Endothelial cell of umbilical vein (primary cell): ENCODE measurements at regions not wholly inside any gene's neighbourhood (a gene's known extent, or its start where the extent isn't known, plus 50 kb on each side); places are given as distances from the start of the nearest gene placed in this dataset.

Experiments used
- BruUV-seq: library from RNA; stranded (reverse); fragments of 400-500 nt; replicated peaks from 2 replicates; lab custom pipeline; 2021; lab: Mats Ljungman, UMichigan
- CTCF ChIA-PET: fragments of 300-600, 350-600 bp; sonication (Branson Sonifier 250); formaldehyde crosslinking; loops from one replicate; lab custom pipeline; 2021; ENCODE audit warnings: antibody characterized with exemption, inconsistent platforms; lab: Charles Lee
- POLR2A ChIA-PET: fragments of 300-600, 350-600 bp; sonication (Branson Sonifier 250); formaldehyde crosslinking; loops from one replicate; lab custom pipeline; 2021; ENCODE audit warnings: antibody characterized with exemption, inconsistent platforms; lab: Charles Lee
- DNase-seq: peaks from one replicate; pipeline ENCODE4 v3.0.0-alpha.2; 2011; ENCODE audit warnings: low read depth, low spot score
- FAIRE-seq: peaks from 2 replicates; lab custom pipeline; 2011; peaks lifted over from hg19 to GRCh38; lab: Jason Lieb, UNC
- H2AFZ ChIP-seq: 2 replicates; pipeline ENCODE4 v1.6.0; 2012; ENCODE audit warnings: low read depth, low read length, control low read depth, inconsistent platforms
- H3K27ac ChIP-seq: 2 replicates; pipeline ENCODE4 v1.5.1; 2011; ENCODE audit warnings: low read depth, mild to moderate bottlenecking, control low read depth, low read length, moderate library complexity; ENCODE audit not compliant: insufficient read depth
- H3K27me3 ChIP-seq, 2 experiments: 2 replicates each; pipeline versions ENCODE4 v1.6.0 to v1.6.1; 2011; ENCODE audit warnings: low read length in 2 of 2, mixed read lengths in 1 of 2; ENCODE audit not compliant: control insufficient read depth in 2 of 2, insufficient read depth in 2 of 2
- H3K36me3 ChIP-seq, 2 experiments: 2 replicates in 1 of 2; 3 replicates in 1 of 2; pipeline ENCODE4 v1.5.1; 2011; ENCODE audit warnings: low read length in 2 of 2, mild to moderate bottlenecking in 1 of 2, moderate library complexity in 1 of 2; ENCODE audit not compliant: control insufficient read depth in 2 of 2, insufficient read depth in 2 of 2; ENCODE audit errors: extremely low read depth in 1 of 2
- H3K4me1 ChIP-seq: 3 replicates; pipeline ENCODE4 v1.5.1; 2011; ENCODE audit warnings: mild to moderate bottlenecking, low read length; ENCODE audit not compliant: control insufficient read depth, insufficient read depth; ENCODE audit errors: extremely low read depth
- H3K4me2 ChIP-seq: 2 replicates; pipeline ENCODE4 v1.6.1; 2011; ENCODE audit warnings: low read length, control low read depth, mixed read lengths; ENCODE audit not compliant: insufficient read depth
- H3K4me3 ChIP-seq, 3 experiments: fragments of 200-600 bp in 1 of 3; sonication (generic), shearing (Covaris generic) in 1 of 3; replicated peaks in 1 of 3; 2 replicates each; pipeline ENCODE4 v1.5.1; 2011 to 2016; ENCODE audit warnings: control low read depth in 3 of 3, low read length in 3 of 3, mild to moderate bottlenecking in 2 of 3, inconsistent platforms in 1 of 3, low read depth in 1 of 3, moderate library complexity in 1 of 3; ENCODE audit not compliant: insufficient read depth in 1 of 3
- H3K79me2 ChIP-seq: 2 replicates; pipeline ENCODE4 v1.6.0; 2012; ENCODE audit warnings: low read length, inconsistent platforms; ENCODE audit not compliant: control insufficient read depth, insufficient read depth
- H3K9ac ChIP-seq: replicated peaks from 2 replicates; pipeline ENCODE3; 2011; ENCODE audit warnings: low read length, control low read depth; ENCODE audit not compliant: insufficient read depth; ENCODE audit errors: extremely low read depth
- H3K9me1 ChIP-seq: replicated peaks from 3 replicates; pipeline ENCODE4 v1.6.0; 2011; ENCODE audit warnings: mild to moderate bottlenecking, low read length; ENCODE audit not compliant: control insufficient read depth, insufficient read depth; ENCODE audit errors: extremely low read depth
- H3K9me3 ChIP-seq: replicated peaks from 2 replicates; pipeline ENCODE4 v1.5.1; 2012; ENCODE audit warnings: low read length, inconsistent platforms; ENCODE audit not compliant: control insufficient read depth, insufficient read depth
- H4K20me1 ChIP-seq: replicated peaks from 2 replicates; pipeline ENCODE3; 2011; ENCODE audit warnings: mild to moderate bottlenecking, low read length; ENCODE audit not compliant: control insufficient read depth, insufficient read depth; ENCODE audit errors: extremely low read depth
- CTCF ChIP-seq, 2 donors: IDR thresholded peaks; 1 replicate in 1 of 2; 2 replicates in 1 of 2; pipeline ENCODE4 v1.5.1; 2011; ENCODE audit warnings: low read length in 2 of 2, mild to moderate bottlenecking in 2 of 2, moderate library complexity in 2 of 2, control low read depth in 1 of 2, inconsistent platforms in 1 of 2, low read depth in 1 of 2; ENCODE audit not compliant: insufficient read depth in 1 of 2; ENCODE audit errors: extremely low read depth in 1 of 2
- EZH2 ChIP-seq: IDR thresholded peaks from 2 replicates; pipeline ENCODE4 v1.6.1; 2012; ENCODE audit warnings: borderline replicate concordance, low read depth, mild to moderate bottlenecking, moderate library complexity, low read length, inconsistent platforms; ENCODE audit not compliant: severe bottlenecking
- FOS ChIP-seq: IDR thresholded peaks from 2 replicates; pipeline ENCODE4 v1.6.1; 2011; ENCODE audit warnings: mild to moderate bottlenecking, low read length, moderate library complexity, borderline replicate concordance; ENCODE audit not compliant: insufficient read depth
- GATA2 ChIP-seq: IDR thresholded peaks from 2 replicates; pipeline ENCODE4 v1.7.0; 2011; ENCODE audit warnings: low read depth, mild to moderate bottlenecking, moderate library complexity, mixed read lengths, low read length; ENCODE audit not compliant: insufficient read length, insufficient read depth
- JUN ChIP-seq: IDR thresholded peaks from 2 replicates; pipeline ENCODE4 v1.6.1; 2011; ENCODE audit warnings: borderline replicate concordance, low read depth; ENCODE audit not compliant: insufficient read length, insufficient read depth
- MAX ChIP-seq: IDR thresholded peaks from 2 replicates; pipeline ENCODE4 v1.6.1; 2011; ENCODE audit not compliant: insufficient read depth, insufficient read length
- MYC ChIP-seq: IDR thresholded peaks from one replicate; pipeline ENCODE4 v1.6.1; 2011; ENCODE audit warnings: mild to moderate bottlenecking, low read depth, low read length
- POLR2A ChIP-seq: IDR thresholded peaks from 2 replicates; pipeline ENCODE4 v1.6.1; 2012; ENCODE audit warnings: low read depth, mild to moderate bottlenecking, control low read depth, low read length
- POLR2AphosphoS5 ChIP-seq: IDR thresholded peaks from 2 replicates; pipeline ENCODE4 v1.6.1; 2012; ENCODE audit warnings: low read depth, mild to moderate bottlenecking, control low read depth, low read length, moderate library complexity; ENCODE audit not compliant: insufficient read depth
- dilution Hi-C: fragments of 300-500 bp; cut with MboI; formaldehyde crosslinking; loops from one replicate; pipeline ENCODE4 v1.15.0; 2019; ENCODE audit warnings: low sequenced_read_pairs; ENCODE audit not compliant: extremely low pct_ligation_motif_present
- intact Hi-C: fragments of 100-400 bp; cut with micrococcal nuclease; formaldehyde crosslinking; loops from one replicate; pipeline ENCODE4 v1.10.0; 2022

- dilution Hi-C loops, result no loop called here
- no peak for FAIRE-seq
These were observed 395.8 kb downstream of the RAB38 start for GRCh38 chr11:87779276-87780067.

GRCh38 chr11:87778357-87778756, 396.9 kb downstream of the RAB38 start:
- DNase-seq, result no peak
- Histone ChIP-seq H3K4me2 (no peak overlapping the region), H3K4me1 (no peaks in the 10 kb centered on the region), H3K9me1 (no peaks in the 10 kb centered on the region), H3K27ac (no peak overlapping the region), H3K79me2 (no peaks in the 10 kb centered on the region), H3K27me3 (no peaks in the 10 kb centered on the region), H3K9me3 (no peaks in the 10 kb centered on the region), H4K20me1 (no peaks in the 10 kb centered on the region), H3K4me3 (no peak overlapping the region), H2AFZ (no peak overlapping the region), H3K36me3 (no peaks in the 10 kb centered on the region), H3K9ac (no peak overlapping the region)
- no peak for FAIRE-seq
- ChIA-PET CTCF (no interaction called here), POLR2A (no interaction called here)
- no TSS peak for BruUV-seq
- dilution Hi-C loops (no loop called here), intact Hi-C loops (no loop called here)
- TF ChIP-seq POLR2AphosphoS5 (no peak), GATA2 (no peak), POLR2A (no peak), FOS (no peak), MAX (no peak), CTCF (IDR thresholded peaks at IDR 0.05; ENCODE audit: extremely low read depth in 1 of 2, insufficient read depth in 1 of 2, low read depth in 1 of 2, low read length in 2 of 2) (no peak), JUN (no peak), EZH2 (no peak), MYC (no peak)

More at GRCh38 chr11:87779276-87780067, 395.8 kb downstream of the RAB38 start:
- Histone ChIP-seq H3K27me3 (no peaks in the 10 kb centered on the region), H4K20me1 (no peaks in the 10 kb centered on the region), H3K9ac (no peak overlapping the region), H3K4me3 (no peak overlapping the region), H3K27ac (no peak overlapping the region), H3K4me2 (no peak overlapping the region), H2AFZ (no peak overlapping the region), H3K36me3 (no peaks in the 10 kb centered on the region), H3K9me1 (no peaks in the 10 kb centered on the region), H3K79me2 (no peaks in the 10 kb centered on the region), H3K4me1 (no peaks in the 10 kb centered on the region), H3K9me3 (no peaks in the 10 kb centered on the region)
- POLR2A ChIA-PET, result no interaction called here
- BruUV-seq, result no TSS peak
- no peak for TF ChIP-seq MYC
- no peak for TF ChIP-seq JUN
- CTCF ChIA-PET, result no interaction called here
- intact Hi-C loops, result no loop called here
- no peak for DNase-seq
